H9 (cell line): ENCODE measurements at regions not wholly inside any gene's neighbourhood (a gene's known extent, or its start where the extent isn't known, plus 50 kb on each side); places are given as distances from the start of the nearest gene placed in this dataset.
A peak's percentile ranks its signal among the peaks of the same experiment; 100 is the strongest.
"Not testable (repeated sequence)": the region's sequence is repeated elsewhere in the genome, so short reads cannot be mapped to it uniquely, and the experiment has no call there.

Experiments used
- DNase-seq: peaks from one replicate; pipeline ENCODE4 v3.0.0-alpha.2; 2017
- H2AFZ ChIP-seq: one replicate; pipeline ENCODE4 v1.6.1; 2013; ENCODE audit warnings: mild to moderate bottlenecking, low read length, control low read depth, moderate library complexity
- H2AK5ac ChIP-seq: 2 replicates; pipeline ENCODE4 v1.6.1; 2013; ENCODE audit warnings: low read length, control low read depth, mixed read lengths; ENCODE audit not compliant: insufficient read length
- H2BK120ac ChIP-seq: one replicate; pipeline ENCODE4 v1.6.1; 2013; ENCODE audit warnings: low read depth, mild to moderate bottlenecking, low read length, control low read depth, inconsistent platforms; ENCODE audit not compliant: poor library complexity, severe bottlenecking
- H2BK12ac ChIP-seq: 2 replicates; pipeline ENCODE4 v1.6.1; 2013; ENCODE audit warnings: low read length, control low read depth, mixed read lengths, low read depth; ENCODE audit not compliant: insufficient read length
- H2BK15ac ChIP-seq: 2 replicates; pipeline ENCODE4 v1.6.1; 2013; ENCODE audit warnings: low read depth, low read length, control low read depth
- H2BK20ac ChIP-seq: one replicate; pipeline ENCODE4 v1.6.1; 2013; ENCODE audit warnings: low read depth, mild to moderate bottlenecking, low read length, control low read depth, inconsistent platforms; ENCODE audit not compliant: poor library complexity, severe bottlenecking
- H2BK5ac ChIP-seq: 2 replicates; pipeline ENCODE4 v1.6.1; 2013; ENCODE audit warnings: low read length, control low read depth, mixed read lengths; ENCODE audit not compliant: insufficient read length
- H3K14ac ChIP-seq: 2 replicates; pipeline ENCODE4 v1.6.1; 2013; ENCODE audit warnings: low read length, control low read depth; ENCODE audit not compliant: insufficient read depth
- H3K18ac ChIP-seq: 2 replicates; pipeline ENCODE4 v1.6.1; 2013; ENCODE audit warnings: low read depth, mild to moderate bottlenecking, mixed read lengths, low read length, control low read depth; ENCODE audit not compliant: insufficient read length
- H3K23ac ChIP-seq: 2 replicates; pipeline ENCODE4 v1.6.1; 2013; ENCODE audit warnings: low read length, control low read depth, mixed read lengths, low read depth; ENCODE audit not compliant: insufficient read length
- H3K23me2 ChIP-seq: 2 replicates; pipeline ENCODE4 v1.6.1; 2013; ENCODE audit warnings: low read depth, mild to moderate bottlenecking, mixed read lengths, low read length, control low read depth; ENCODE audit not compliant: insufficient read length, poor library complexity, severe bottlenecking
- H3K27ac ChIP-seq: 2 replicates; pipeline ENCODE4 v1.5.1; 2013; ENCODE audit warnings: low read length, control low read depth, mixed read lengths, low read depth; ENCODE audit not compliant: insufficient read length
- H3K27me3 ChIP-seq: 2 replicates; pipeline ENCODE4 v1.6.1; 2013; ENCODE audit warnings: low read length, control low read depth, inconsistent platforms; ENCODE audit not compliant: insufficient read depth
- H3K4ac ChIP-seq: 2 replicates; pipeline ENCODE4 v1.6.1; 2013; ENCODE audit warnings: low read depth, mild to moderate bottlenecking, control low read depth, inconsistent platforms, low read length, moderate library complexity
- H3K4me1 ChIP-seq: 2 replicates; pipeline ENCODE4 v1.6.1; 2013; ENCODE audit warnings: low read length, control low read depth, inconsistent platforms; ENCODE audit not compliant: insufficient read depth
- H3K4me2 ChIP-seq: 2 replicates; pipeline ENCODE4 v1.6.1; 2013; ENCODE audit warnings: low read length, control low read depth, mixed read lengths; ENCODE audit not compliant: insufficient read length, insufficient read depth
- H3K56ac ChIP-seq: 2 replicates; pipeline ENCODE4 v1.6.1; 2013; ENCODE audit warnings: low read depth, mild to moderate bottlenecking, mixed read lengths, low read length, control low read depth; ENCODE audit not compliant: insufficient read length
- H3K79me1 ChIP-seq: 2 replicates; pipeline ENCODE4 v1.6.1; 2013; ENCODE audit warnings: low read depth, mild to moderate bottlenecking, moderate library complexity, low read length, control low read depth, inconsistent platforms; ENCODE audit not compliant: insufficient read depth, poor library complexity, severe bottlenecking
- H3K79me2 ChIP-seq: 2 replicates; pipeline ENCODE4 v1.6.1; 2013; ENCODE audit warnings: low read length, control low read depth, inconsistent platforms; ENCODE audit not compliant: insufficient read depth
- H3K9ac ChIP-seq: 2 replicates; pipeline ENCODE4 v1.6.1; 2013; ENCODE audit warnings: low read length, control low read depth, mixed read lengths; ENCODE audit not compliant: insufficient read length; ENCODE audit errors: extremely low read depth
- H3K9me3 ChIP-seq: one replicate; pipeline ENCODE4 v1.6.1; 2013; ENCODE audit warnings: low read depth, low read length, inconsistent platforms; ENCODE audit not compliant: control insufficient read depth
- H3T11ph ChIP-seq: one replicate; pipeline ENCODE4 v1.6.1; 2013; ENCODE audit warnings: mild to moderate bottlenecking, low read length, control low read depth, inconsistent platforms
- H4K20me1 ChIP-seq: one replicate; pipeline ENCODE4 v1.6.1; 2013; ENCODE audit not compliant: control insufficient read depth, insufficient read length, insufficient read depth
- H4K5ac ChIP-seq: 2 replicates; pipeline ENCODE4 v1.6.1; 2013; ENCODE audit warnings: low read depth, mild to moderate bottlenecking, mixed read lengths, low read length, control low read depth; ENCODE audit not compliant: insufficient read length
- H4K8ac ChIP-seq: replicated peaks from 2 replicates; pipeline ENCODE4 v1.6.1; 2013; ENCODE audit warnings: low read length, control low read depth, mixed read lengths, low read depth; ENCODE audit not compliant: insufficient read length
- H4K91ac ChIP-seq: 2 replicates; pipeline ENCODE4 v1.6.1; 2013; ENCODE audit warnings: low read depth, mild to moderate bottlenecking, moderate library complexity, mixed read lengths, low read length, control low read depth; ENCODE audit not compliant: insufficient read length
- H3K27ac Mint-ChIP-seq, 3 experiments: 2 replicates in 2 of 3; 3 replicates in 1 of 3; pipeline ENCODE4 v1.8.0; 2020 to 2021; ENCODE audit warnings: mixed read lengths in 3 of 3, mild to moderate bottlenecking in 1 of 3, moderate library complexity in 1 of 3
- H3K27me3 Mint-ChIP-seq: 2 replicates; pipeline ENCODE4 v1.8.0; 2021; ENCODE audit warnings: low read depth, mild to moderate bottlenecking, moderate library complexity, mixed read lengths
- H3K36me3 Mint-ChIP-seq, 3 experiments: 2 replicates in 2 of 3; 3 replicates in 1 of 3; pipeline ENCODE4 v1.8.0; 2020 to 2021; ENCODE audit warnings: low read depth in 3 of 3, mixed read lengths in 3 of 3; ENCODE audit not compliant: insufficient read depth in 1 of 3
- H3K4me1 Mint-ChIP-seq, 2 experiments: 2 replicates each; pipeline ENCODE4 v1.8.0; 2020; ENCODE audit warnings: mixed read lengths in 2 of 2
- H3K4me3 Mint-ChIP-seq, 2 experiments: 2 replicates in 1 of 2; 3 replicates in 1 of 2; pipeline ENCODE4 v1.8.0; 2020 to 2021; ENCODE audit warnings: mild to moderate bottlenecking in 2 of 2, mixed read lengths in 2 of 2, moderate library complexity in 1 of 2
- H3K9me3 Mint-ChIP-seq, 2 experiments: 2 replicates in 1 of 2; 3 replicates in 1 of 2; pipeline ENCODE4 v1.8.0; 2020; ENCODE audit warnings: mild to moderate bottlenecking in 2 of 2, mixed read lengths in 2 of 2, moderate library complexity in 1 of 2
- WGBS: extraction: QIAGEN DNeasy Blood & Tissue Kit; methylation state at CpG from one replicate; pipeline ENCODE4 v1.1.7; 2013; ENCODE audit warnings: missing lambda C conversion rate, low lambda C conversion rate, mixed read lengths; ENCODE audit not compliant: insufficient read length; ENCODE audit errors: extremely low coverage; 5-methylcytosine and 5-hydroxymethylcytosine counted together

DNA sequence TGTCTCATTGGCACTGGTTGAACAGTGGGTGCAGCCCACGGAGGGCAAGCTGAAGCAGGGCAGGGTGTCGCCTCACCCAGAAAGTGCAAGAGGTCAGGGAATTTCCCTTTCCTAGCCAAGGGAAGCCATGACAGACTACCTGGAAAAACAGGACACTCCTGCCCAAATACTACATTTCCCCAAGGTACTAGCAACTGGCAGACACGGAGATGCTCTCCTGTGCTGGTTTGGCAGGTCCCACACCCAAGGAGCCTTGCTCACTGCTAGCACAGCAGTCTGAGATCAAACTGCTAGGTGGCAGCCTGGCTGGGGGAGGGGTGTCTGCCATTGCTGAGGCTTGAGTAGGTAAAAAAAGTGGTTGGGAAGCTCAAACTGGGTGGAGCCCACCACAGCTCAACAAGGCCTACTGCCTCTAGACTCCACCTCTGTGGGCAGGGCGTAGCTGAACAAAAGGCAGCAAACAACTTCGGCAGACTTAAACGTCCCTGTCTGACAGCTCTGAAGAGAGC is 382.7 kb upstream of the NMUR2 start:
- H4K5ac ChIP-seq, H3K4me1 Mint-ChIP-seq: not testable (repeated sequence)
- no CpG with 5 or more reads among the region's 6 CpGs for WGBS

More for the DNA sequence above, 382.7 kb upstream of the NMUR2 start:
- not testable (repeated sequence) for H3K56ac ChIP-seq, H2BK12ac ChIP-seq, H3K4me3 Mint-ChIP-seq, H3K79me2 ChIP-seq, H3T11ph ChIP-seq, H2BK20ac ChIP-seq, H3K23ac ChIP-seq, H4K20me1 ChIP-seq, H3K9me3 ChIP-seq, H3K27ac Mint-ChIP-seq, H3K9ac ChIP-seq, H2BK5ac ChIP-seq, H2AK5ac ChIP-seq, H3K79me1 ChIP-seq, H2BK15ac ChIP-seq, H3K23me2 ChIP-seq, H2BK120ac ChIP-seq, H3K4ac ChIP-seq, H3K14ac ChIP-seq, H3K27ac ChIP-seq, H3K4me1 ChIP-seq, H3K36me3 Mint-ChIP-seq, H4K8ac ChIP-seq, H3K27me3 ChIP-seq, H3K18ac ChIP-seq, H3K27me3 Mint-ChIP-seq, H4K91ac ChIP-seq, H2AFZ ChIP-seq, H3K4me2 ChIP-seq
- H3K9me3 Mint-ChIP-seq = peaks cover 7 to 16% of the 10 kb centered on the region in 2 experiments; a peak in 3 of 5 replicates
- DNase-seq = peak; percentile 33
